ENCODE measurements at regions not wholly inside any gene's neighbourhood (a gene's known extent, or its start where the extent isn't known, plus 50 kb on each side); places are given as distances from the start of the nearest gene placed in this dataset.

DNA sequence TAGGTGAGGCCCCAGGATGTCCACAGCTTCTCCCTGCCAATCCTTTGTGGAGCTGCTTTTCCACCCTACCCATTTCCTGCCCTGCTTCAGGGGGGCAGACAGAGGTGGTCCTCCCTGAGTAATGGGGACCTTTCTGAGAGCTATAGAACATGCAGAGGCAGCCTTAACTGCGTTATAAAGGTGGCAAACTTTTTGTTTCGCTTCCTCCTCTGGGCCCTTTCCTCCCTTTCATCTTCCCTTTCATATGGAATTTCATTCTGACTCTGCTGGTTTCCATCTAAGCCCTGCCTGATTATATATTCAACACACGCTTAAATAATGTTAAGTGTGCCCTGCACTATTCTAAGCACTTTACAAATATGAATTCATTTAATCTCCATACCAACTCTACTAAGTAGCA, 169.3 kb upstream of the E2F8 start:
- Histone ChIP-seq H3K27me3 (ENCODE audit: insufficient read depth, poor library complexity, severe bottlenecking) (no peaks in the 10 kb centered on the region), H3K4me3 (replicated peaks; ENCODE audit: insufficient read depth, low read length) (no peak overlapping the region), H3K27ac (replicated peaks) (no peak overlapping the region)
- no peak for TF ChIP-seq POLR2AphosphoS5 (IDR thresholded peaks at IDR 0.05; ENCODE audit: low read depth)
- TF ChIP-seq SPI1 (IDR thresholded peaks at IDR 0.05; ENCODE audit: borderline replicate concordance, low read depth): no peak
- TF ChIP-seq, protein P1, sequence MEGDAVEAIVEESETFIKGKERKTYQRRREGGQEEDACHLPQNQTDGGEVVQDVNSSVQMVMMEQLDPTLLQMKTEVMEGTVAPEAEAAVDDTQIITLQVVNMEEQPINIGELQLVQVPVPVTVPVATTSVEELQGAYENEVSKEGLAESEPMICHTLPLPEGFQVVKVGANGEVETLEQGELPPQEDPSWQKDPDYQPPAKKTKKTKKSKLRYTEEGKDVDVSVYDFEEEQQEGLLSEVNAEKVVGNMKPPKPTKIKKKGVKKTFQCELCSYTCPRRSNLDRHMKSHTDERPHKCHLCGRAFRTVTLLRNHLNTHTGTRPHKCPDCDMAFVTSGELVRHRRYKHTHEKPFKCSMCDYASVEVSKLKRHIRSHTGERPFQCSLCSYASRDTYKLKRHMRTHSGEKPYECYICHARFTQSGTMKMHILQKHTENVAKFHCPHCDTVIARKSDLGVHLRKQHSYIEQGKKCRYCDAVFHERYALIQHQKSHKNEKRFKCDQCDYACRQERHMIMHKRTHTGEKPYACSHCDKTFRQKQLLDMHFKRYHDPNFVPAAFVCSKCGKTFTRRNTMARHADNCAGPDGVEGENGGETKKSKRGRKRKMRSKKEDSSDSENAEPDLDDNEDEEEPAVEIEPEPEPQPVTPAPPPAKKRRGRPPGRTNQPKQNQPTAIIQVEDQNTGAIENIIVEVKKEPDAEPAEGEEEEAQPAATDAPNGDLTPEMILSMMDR (IDR thresholded peaks at IDR 0.05; ENCODE audit: insufficient read depth, low read length): no peak
- no peak for TF ChIP-seq REST (IDR thresholded peaks at IDR 0.05; ENCODE audit: insufficient replicate concordance, low read depth)
- TF ChIP-seq GABPA (IDR thresholded peaks at IDR 0.05; ENCODE audit: low read depth): no peak
- no peak for DNase-seq (ENCODE audit: low read depth in 1 of 2, low spot score in 1 of 2)

DNA sequence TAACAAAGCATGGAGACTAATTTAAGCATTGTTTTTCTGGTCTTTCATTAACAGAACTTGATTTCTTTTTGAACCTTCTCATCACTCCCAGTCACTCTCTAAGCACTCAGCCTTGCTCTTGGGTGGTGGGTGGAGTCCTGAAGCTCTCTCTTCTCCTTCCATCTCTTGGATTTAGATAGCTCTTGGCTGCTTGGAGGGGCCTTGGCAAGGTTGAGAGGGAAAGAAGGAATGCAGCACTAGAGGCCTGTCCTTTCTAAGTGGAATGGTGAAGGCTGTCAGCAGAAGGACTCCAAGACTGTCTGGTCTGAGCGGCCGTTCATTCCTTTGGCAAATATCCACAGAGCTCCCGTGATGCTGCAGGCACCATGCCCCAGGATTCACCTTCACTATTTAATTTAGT, 168.6 kb upstream of the E2F8 start:
- H3K4me3 ChIP-seq (replicated peaks; ENCODE audit: insufficient read depth, low read length): no peak overlapping the region
- TF ChIP-seq, protein P1 (IDR thresholded peaks at IDR 0.05; ENCODE audit: insufficient read depth, low read length): no peak
- TF ChIP-seq POLR2AphosphoS5 (IDR thresholded peaks at IDR 0.05; ENCODE audit: low read depth) (no peak), REST (IDR thresholded peaks at IDR 0.05; ENCODE audit: insufficient replicate concordance, low read depth) (no peak)
- no peak overlapping the region for H3K27ac ChIP-seq (replicated peaks)
- no peaks in the 10 kb centered on the region for H3K27me3 ChIP-seq (ENCODE audit: insufficient read depth, poor library complexity, severe bottlenecking)
- DNase-seq (ENCODE audit: low read depth in 1 of 2, low spot score in 1 of 2): no peak

DNA sequence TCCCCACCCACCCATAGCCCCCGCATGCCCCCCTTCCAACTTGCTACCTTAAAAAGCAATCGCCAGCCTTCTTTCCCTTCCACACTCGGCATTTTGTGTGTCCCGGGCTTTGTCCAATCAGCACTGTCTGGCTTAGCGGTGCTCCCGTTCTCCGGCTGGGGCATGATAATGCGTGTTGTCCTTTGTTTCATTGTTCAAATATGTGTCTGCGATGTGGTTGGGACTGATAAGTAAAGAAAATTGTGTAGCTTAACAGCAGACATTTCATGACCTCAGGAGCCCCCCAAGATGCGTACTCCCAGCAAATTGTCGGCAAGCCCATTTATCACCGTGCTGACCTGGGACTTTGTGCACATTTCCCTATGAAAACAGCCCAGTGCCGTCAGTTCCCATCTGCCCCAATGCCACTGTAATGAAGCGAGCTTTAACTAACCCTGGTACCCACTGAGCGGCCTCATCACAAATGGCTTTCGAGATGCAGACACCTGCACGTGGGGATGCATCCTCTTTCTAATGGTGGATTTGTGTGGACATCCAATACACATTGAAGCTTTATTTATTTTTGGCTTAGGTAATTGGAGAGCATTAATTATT, 167.0 kb upstream of the E2F8 start:
- no peak for TF ChIP-seq SPI1 (IDR thresholded peaks at IDR 0.05; ENCODE audit: borderline replicate concordance, low read depth)
- TF ChIP-seq, protein P1 (IDR thresholded peaks at IDR 0.05; ENCODE audit: insufficient read depth, low read length): no peak
- no peak for TF ChIP-seq POLR2AphosphoS5 (IDR thresholded peaks at IDR 0.05; ENCODE audit: low read depth)
- no peak for TF ChIP-seq GABPA (IDR thresholded peaks at IDR 0.05; ENCODE audit: low read depth)
- no peak for TF ChIP-seq REST (IDR thresholded peaks at IDR 0.05; ENCODE audit: insufficient replicate concordance, low read depth)
- no peak overlapping the region for H3K27ac ChIP-seq (replicated peaks)
- no peaks in the 10 kb centered on the region for H3K27me3 ChIP-seq (ENCODE audit: insufficient read depth, poor library complexity, severe bottlenecking)
- no peak overlapping the region for H3K4me3 ChIP-seq (replicated peaks; ENCODE audit: insufficient read depth, low read length)
- DNase-seq (ENCODE audit: low read depth in 1 of 2, low spot score in 1 of 2): no peak

All from HL-60 (cell line).